ENCODE measurements at regions not wholly inside any gene's neighbourhood (a gene's known extent, or its start where the extent isn't known, plus 50 kb on each side); places are given as distances from the start of the nearest gene placed in this dataset.

DNA sequence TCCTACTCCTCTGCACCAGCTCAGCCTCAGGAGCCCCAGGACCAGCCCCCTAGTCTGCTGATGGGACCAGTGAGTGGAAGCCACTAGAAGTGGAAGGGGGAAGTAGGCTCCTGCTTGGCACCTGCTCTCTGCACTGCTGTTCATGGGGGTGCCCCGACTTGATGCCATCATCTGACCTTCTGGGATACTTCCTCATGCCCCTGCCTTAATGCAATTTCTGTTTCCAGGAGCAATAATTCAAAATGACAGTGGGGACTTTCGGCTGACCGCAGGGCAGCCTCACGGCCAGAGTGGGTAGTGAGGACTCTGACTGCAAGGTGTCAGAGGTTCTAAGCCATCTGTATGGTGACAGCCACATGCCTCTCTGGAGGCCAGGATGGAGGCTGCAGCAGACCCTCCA, 196.4 kb upstream of the WSCD1 start:
- TF ChIP-seq POLR2AphosphoS5 (IDR thresholded peaks at IDR 0.05; ENCODE audit: low read depth, low read length) (no peak), TAF1 (IDR thresholded peaks at IDR 0.05; ENCODE audit: borderline replicate concordance, insufficient read depth, low read length) (no peak)
- TF ChIP-seq, protein P1, sequence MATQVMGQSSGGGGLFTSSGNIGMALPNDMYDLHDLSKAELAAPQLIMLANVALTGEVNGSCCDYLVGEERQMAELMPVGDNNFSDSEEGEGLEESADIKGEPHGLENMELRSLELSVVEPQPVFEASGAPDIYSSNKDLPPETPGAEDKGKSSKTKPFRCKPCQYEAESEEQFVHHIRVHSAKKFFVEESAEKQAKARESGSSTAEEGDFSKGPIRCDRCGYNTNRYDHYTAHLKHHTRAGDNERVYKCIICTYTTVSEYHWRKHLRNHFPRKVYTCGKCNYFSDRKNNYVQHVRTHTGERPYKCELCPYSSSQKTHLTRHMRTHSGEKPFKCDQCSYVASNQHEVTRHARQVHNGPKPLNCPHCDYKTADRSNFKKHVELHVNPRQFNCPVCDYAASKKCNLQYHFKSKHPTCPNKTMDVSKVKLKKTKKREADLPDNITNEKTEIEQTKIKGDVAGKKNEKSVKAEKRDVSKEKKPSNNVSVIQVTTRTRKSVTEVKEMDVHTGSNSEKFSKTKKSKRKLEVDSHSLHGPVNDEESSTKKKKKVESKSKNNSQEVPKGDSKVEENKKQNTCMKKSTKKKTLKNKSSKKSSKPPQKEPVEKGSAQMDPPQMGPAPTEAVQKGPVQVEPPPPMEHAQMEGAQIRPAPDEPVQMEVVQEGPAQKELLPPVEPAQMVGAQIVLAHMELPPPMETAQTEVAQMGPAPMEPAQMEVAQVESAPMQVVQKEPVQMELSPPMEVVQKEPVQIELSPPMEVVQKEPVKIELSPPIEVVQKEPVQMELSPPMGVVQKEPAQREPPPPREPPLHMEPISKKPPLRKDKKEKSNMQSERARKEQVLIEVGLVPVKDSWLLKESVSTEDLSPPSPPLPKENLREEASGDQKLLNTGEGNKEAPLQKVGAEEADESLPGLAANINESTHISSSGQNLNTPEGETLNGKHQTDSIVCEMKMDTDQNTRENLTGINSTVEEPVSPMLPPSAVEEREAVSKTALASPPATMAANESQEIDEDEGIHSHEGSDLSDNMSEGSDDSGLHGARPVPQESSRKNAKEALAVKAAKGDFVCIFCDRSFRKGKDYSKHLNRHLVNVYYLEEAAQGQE (IDR thresholded peaks at IDR 0.05; ENCODE audit: insufficient read depth in 1 of 2, low read depth in 2 of 2, low read length in 2 of 2): no peak
